CD4-positive, alpha-beta T cell (primary cell): ENCODE measurements at regions not wholly inside any gene's neighbourhood (a gene's known extent, or its start where the extent isn't known, plus 50 kb on each side); places are given as distances from the start of the nearest gene placed in this dataset.

Experiments used
- ATAC-seq: fragments of 200-7000 bp; cut with Tn5 transposase; one replicate; pipeline ENCODE4 v1.10.0; 2022; ENCODE audit warnings: mild to moderate bottlenecking; ENCODE audit not compliant: poor library complexity
- CTCF ChIA-PET: fragments of 350-600 bp; sonication (Branson Sonifier 250); formaldehyde crosslinking; loops from one replicate; lab custom pipeline; 2021; ENCODE audit warnings: antibody characterized with exemption, inconsistent platforms; lab: Charles Lee
- POLR2A ChIA-PET: fragments of 350-600 bp; sonication (Branson Sonifier 250); formaldehyde crosslinking; loops from one replicate; lab custom pipeline; 2021; ENCODE audit warnings: antibody characterized with exemption, inconsistent platforms; lab: Charles Lee
- DNase-seq, 14 experiments: peaks; one replicate each; pipeline ENCODE4 v3.0.0-alpha.2; 2013 to 2020; ENCODE audit warnings: mixed read lengths in 2 of 14
- H3K27ac ChIP-seq, 2 donors: one replicate each; pipeline versions ENCODE4 v1.5.1 to v1.7.0; 2013; ENCODE audit warnings: low read length in 2 of 2, low read depth in 1 of 2, mild to moderate bottlenecking in 1 of 2
- H3K27me3 ChIP-seq, 2 experiments: 1 replicate in 1 of 2; 2 replicates in 1 of 2; pipeline versions ENCODE4 v1.6.1 to v1.7.0; 2013; ENCODE audit warnings: low read length in 2 of 2, control low read depth in 1 of 2, mild to moderate bottlenecking in 1 of 2, moderate library complexity in 1 of 2; ENCODE audit not compliant: insufficient read depth in 2 of 2, control insufficient read depth in 1 of 2
- H3K36me3 ChIP-seq: one replicate; pipeline ENCODE4 v1.6.1; 2013; ENCODE audit warnings: low read length, control low read depth; ENCODE audit not compliant: insufficient read depth
- H3K4me1 ChIP-seq: one replicate; pipeline ENCODE4 v1.6.1; 2013; ENCODE audit warnings: low read length, control low read depth; ENCODE audit not compliant: insufficient read depth
- H3K4me3 ChIP-seq: one replicate; pipeline ENCODE4 v1.5.1; 2013; ENCODE audit warnings: mild to moderate bottlenecking, low read length, moderate library complexity
- H3K9me3 ChIP-seq, 2 experiments: 1 replicate in 1 of 2; 2 replicates in 1 of 2; pipeline versions ENCODE4 v1.6.1 to v1.7.0; 2013; ENCODE audit warnings: low read length in 2 of 2, mild to moderate bottlenecking in 2 of 2, control low read depth in 1 of 2, moderate library complexity in 1 of 2; ENCODE audit not compliant: control insufficient read depth in 1 of 2, insufficient read depth in 1 of 2
- H3K27ac Mint-ChIP-seq: one replicate; pipeline ENCODE4 v1.8.0; 2020; ENCODE audit warnings: mixed read lengths
- H3K27me3 Mint-ChIP-seq: one replicate; pipeline ENCODE4 v1.8.0; 2021; ENCODE audit warnings: mixed read lengths
- H3K36me3 Mint-ChIP-seq: one replicate; pipeline ENCODE4 v1.8.0; 2021; ENCODE audit warnings: low read depth, mixed read lengths
- H3K4me1 Mint-ChIP-seq: one replicate; pipeline ENCODE4 v1.8.0; 2021; ENCODE audit warnings: low read depth, mixed read lengths
- H3K4me3 Mint-ChIP-seq: one replicate; pipeline ENCODE4 v1.8.0; 2020; ENCODE audit warnings: mild to moderate bottlenecking, mixed read lengths
- H3K9me3 Mint-ChIP-seq: one replicate; pipeline ENCODE4 v1.8.0; 2020; ENCODE audit warnings: mixed read lengths
- intact Hi-C, 2 experiments: fragments of 100-400 bp; cut with DNase I in 1 of 2; cut with micrococcal nuclease in 1 of 2; formaldehyde crosslinking; loops; one replicate each; pipeline versions ENCODE4 v1.15.1 to v1.9.0; 2023 to 2025; cut with DNase I, micrococcal nuclease
- TF ChIP-seq, protein P1 (sequence below): fragments of 200-600 bp; IDR thresholded peaks from one replicate; pipeline ENCODE4 v1.8.0; 2022; ENCODE audit warnings: antibody characterized with exemption, mild to moderate bottlenecking

GRCh38 chr2:186433777-186434432 lies 52.2 kb upstream of the ZC3H15 start:
- no peaks in the 10 kb centered on the region for H3K27me3 ChIP-seq
- H3K9me3 Mint-ChIP-seq, result peaks cover 4% of the 10 kb centered on the region
- H3K4me3 ChIP-seq, result no peak overlapping the region
- H3K27ac Mint-ChIP-seq, result no peak overlapping the region
- H3K9me3 ChIP-seq, result peaks cover 0 to 3% of the 10 kb centered on the region in 2 experiments
- H3K36me3 ChIP-seq, result no peaks in the 10 kb centered on the region
- DNase-seq (no peak), ATAC-seq (no peak)
- H3K27me3 Mint-ChIP-seq, result no peaks in the 10 kb centered on the region
- H3K27ac ChIP-seq, result no peak overlapping the region
- H3K4me1 ChIP-seq, result no peaks in the 10 kb centered on the region
- H3K36me3 Mint-ChIP-seq, result peaks cover 43% of the 10 kb centered on the region
- H3K4me1 Mint-ChIP-seq, result no peaks in the 10 kb centered on the region
- ChIA-PET POLR2A (no interaction called here), CTCF (no interaction called here)
- no peak overlapping the region for H3K4me3 Mint-ChIP-seq
- TF ChIP-seq, protein P1, sequence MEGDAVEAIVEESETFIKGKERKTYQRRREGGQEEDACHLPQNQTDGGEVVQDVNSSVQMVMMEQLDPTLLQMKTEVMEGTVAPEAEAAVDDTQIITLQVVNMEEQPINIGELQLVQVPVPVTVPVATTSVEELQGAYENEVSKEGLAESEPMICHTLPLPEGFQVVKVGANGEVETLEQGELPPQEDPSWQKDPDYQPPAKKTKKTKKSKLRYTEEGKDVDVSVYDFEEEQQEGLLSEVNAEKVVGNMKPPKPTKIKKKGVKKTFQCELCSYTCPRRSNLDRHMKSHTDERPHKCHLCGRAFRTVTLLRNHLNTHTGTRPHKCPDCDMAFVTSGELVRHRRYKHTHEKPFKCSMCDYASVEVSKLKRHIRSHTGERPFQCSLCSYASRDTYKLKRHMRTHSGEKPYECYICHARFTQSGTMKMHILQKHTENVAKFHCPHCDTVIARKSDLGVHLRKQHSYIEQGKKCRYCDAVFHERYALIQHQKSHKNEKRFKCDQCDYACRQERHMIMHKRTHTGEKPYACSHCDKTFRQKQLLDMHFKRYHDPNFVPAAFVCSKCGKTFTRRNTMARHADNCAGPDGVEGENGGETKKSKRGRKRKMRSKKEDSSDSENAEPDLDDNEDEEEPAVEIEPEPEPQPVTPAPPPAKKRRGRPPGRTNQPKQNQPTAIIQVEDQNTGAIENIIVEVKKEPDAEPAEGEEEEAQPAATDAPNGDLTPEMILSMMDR, result no peak
- intact Hi-C loops, result no loop called here
